K562 (cell line): ENCODE measurements at regions not wholly inside any gene's neighbourhood (a gene's known extent, or its start where the extent isn't known, plus 50 kb on each side); places are given as distances from the start of the nearest gene placed in this dataset.

Source experiments
- ATAC-seq: fragments of 200-7000 bp; cut with Tn5 transposase; 3 replicates; pipeline ENCODE4 v1.9.1; 2020; ENCODE audit warnings: moderate library complexity
- BruUV-seq: library from RNA; stranded (reverse); fragments of 400-500 nt; replicated peaks from 2 replicates; lab custom pipeline; 2021; lab: Mats Ljungman, UMichigan
- CTCF ChIA-PET: fragments of 300-600 bp; formaldehyde crosslinking; extraction: SDS; loops from one replicate; lab custom pipeline; 2021; ENCODE audit warnings: low intra/inter-chr PET ratio; lab: Yijun Ruan, JAX
- POLR2A ChIA-PET: fragments of 300-600, 350-650 bp; sonication (Branson Sonifier 250); formaldehyde crosslinking; extraction: SDS; loops from one replicate; lab custom pipeline; 2021; ENCODE audit warnings: antibody characterized with exemption, inconsistent platforms; lab: Yijun Ruan, JAX
- DNase-seq, 4 experiments: peaks; one replicate each; pipeline versions ENCODE4 v3.0.0 to v3.0.0-alpha.2; 2011 to 2018; ENCODE audit warnings: low spot score in 3 of 4, mixed read lengths in 3 of 4; ENCODE audit errors: extremely low read depth in 1 of 4
- FAIRE-seq: peaks from 2 replicates; lab custom pipeline; 2011; peaks lifted over from hg19 to GRCh38; lab: Jason Lieb, UNC
- H2AFZ ChIP-seq: 2 replicates; pipeline ENCODE4 v1.6.0; 2011; ENCODE audit warnings: low read depth, low read length, control low read depth, inconsistent platforms
- H3K27ac ChIP-seq: fragments of 200-600 bp; 3 replicates; pipeline ENCODE4 v1.8.0; 2011; ENCODE audit warnings: low read depth, mild to moderate bottlenecking, control low read depth, inconsistent platforms, low read length, moderate library complexity, mixed read lengths; ENCODE audit errors: extremely low read depth
- H3K27me3 ChIP-seq, 2 experiments: fragments of 300-600 bp in 1 of 2; 2 replicates in 1 of 2; 3 replicates in 1 of 2; pipeline versions ENCODE4 v1.6.0 to v1.8.0; 2011; ENCODE audit warnings: inconsistent platforms in 2 of 2, low read length in 2 of 2, mild to moderate bottlenecking in 1 of 2, mixed read lengths in 1 of 2, moderate library complexity in 1 of 2; ENCODE audit not compliant: control insufficient read depth in 2 of 2, insufficient read depth in 2 of 2
- H3K36me3 ChIP-seq: fragments of 300-600 bp; 3 replicates; pipeline ENCODE4 v1.8.0; 2011; ENCODE audit warnings: mild to moderate bottlenecking, low read length, inconsistent platforms; ENCODE audit not compliant: control insufficient read depth, insufficient read depth
- H3K4me1 ChIP-seq, 2 experiments: fragments of 200-600 bp in 1 of 2; replicated peaks in 1 of 2; 2 replicates in 1 of 2; 3 replicates in 1 of 2; pipeline versions ENCODE4 v1.5.1 to v1.8.0; 2011; ENCODE audit warnings: inconsistent platforms in 2 of 2, low read length in 2 of 2, mild to moderate bottlenecking in 1 of 2, mixed read lengths in 1 of 2, moderate library complexity in 1 of 2; ENCODE audit not compliant: control insufficient read depth in 2 of 2, insufficient read depth in 2 of 2
- H3K4me2 ChIP-seq: 2 replicates; pipeline ENCODE4 v1.6.1; 2011; ENCODE audit warnings: low read length, control low read depth, inconsistent platforms, mixed read lengths; ENCODE audit not compliant: insufficient read depth
- H3K4me3 ChIP-seq: fragments of 200-600 bp; sonication (generic), shearing (Covaris generic); 2 replicates; pipeline ENCODE4 v1.5.1; 2016; ENCODE audit warnings: control low read depth, inconsistent platforms
- H3K79me2 ChIP-seq: fragments of 200-600 bp; 3 replicates; pipeline ENCODE4 v1.8.0; 2011; ENCODE audit warnings: low read length, inconsistent platforms; ENCODE audit not compliant: control insufficient read depth, insufficient read depth
- H3K9ac ChIP-seq, 2 experiments: 2 replicates each; pipeline versions ENCODE4 v1.6.0 to v1.6.1; 2011; ENCODE audit warnings: low read depth in 2 of 2, low read length in 2 of 2, control low read depth in 1 of 2, inconsistent platforms in 1 of 2, mild to moderate bottlenecking in 1 of 2, mixed read lengths in 1 of 2; ENCODE audit not compliant: insufficient read depth in 1 of 2
- H3K9me1 ChIP-seq: one replicate; pipeline ENCODE4 v1.6.0; 2011; ENCODE audit warnings: inconsistent platforms, mild to moderate bottlenecking, low read length, moderate library complexity; ENCODE audit not compliant: control insufficient read depth, insufficient read depth
- H3K9me3 ChIP-seq: replicated peaks from 2 replicates; pipeline ENCODE4 v1.5.1; 2011; ENCODE audit warnings: low read depth, low read length, inconsistent platforms; ENCODE audit not compliant: control insufficient read depth, insufficient read depth
- H4K20me1 ChIP-seq: replicated peaks from 2 replicates; pipeline ENCODE4 v1.6.1; 2011; ENCODE audit warnings: low read length, inconsistent platforms, mixed read lengths; ENCODE audit not compliant: control insufficient read depth, insufficient read depth
- ARHGAP35 ChIP-seq: fragments of 450-650 bp; IDR thresholded peaks from 2 replicates; pipeline ENCODE4 v1.6.1; 2018; ENCODE audit not compliant: partially characterized antibody
- CEBPB ChIP-seq: fragments of 450-650 bp; IDR thresholded peaks from 2 replicates; pipeline ENCODE4 v1.6.1; 2016; ENCODE audit warnings: missing genetic modification characterization, missing compliant biosample characterization
- ELF4 ChIP-seq: fragments of 450-650 bp; formaldehyde crosslinking; IDR thresholded peaks from 2 replicates; pipeline ENCODE4 v1.4.0; 2022; ENCODE audit warnings: missing genetic modification characterization
- FOXK1 ChIP-seq: sonication (generic); formaldehyde crosslinking; IDR thresholded peaks from 2 replicates; pipeline ENCODE4 v1.8.0; 2022; ENCODE audit warnings: missing genetic modification reagents, mild to moderate bottlenecking, borderline replicate concordance
- HDAC6 ChIP-seq: IDR thresholded peaks from 2 replicates; pipeline ENCODE4 v1.6.1; 2012; ENCODE audit warnings: low read depth, mild to moderate bottlenecking, control low read depth, inconsistent platforms, low read length, moderate library complexity
- NKRF ChIP-seq: fragments of 450-650 bp; IDR thresholded peaks from 2 replicates; pipeline ENCODE4 v1.6.1; 2016; ENCODE audit warnings: borderline replicate concordance
- PCBP2 ChIP-seq: fragments of 200-400 bp; formaldehyde crosslinking; IDR thresholded peaks from 2 replicates; pipeline ENCODE4 v1.6.1; 2018; ENCODE audit warnings: low read length, low read depth, mild to moderate bottlenecking, moderate library complexity; ENCODE audit not compliant: poor library complexity, severe bottlenecking
- PURB ChIP-seq: sonication (generic); formaldehyde crosslinking; IDR thresholded peaks from 2 replicates; pipeline ENCODE4 v1.9.0; 2021; ENCODE audit warnings: low read depth, mild to moderate bottlenecking, missing genetic modification reagents
- RFX5 ChIP-seq: IDR thresholded peaks from 2 replicates; pipeline ENCODE4 v1.6.1; 2011; ENCODE audit warnings: low read depth, mild to moderate bottlenecking, improper control_type of control experiment, low read length
- SMAD4 ChIP-seq: fragments of 250-450 bp; sonication (Bioruptor Pico); conservative IDR thresholded peaks from 2 replicates; pipeline ENCODE4 v1.8.0; 2021; ENCODE audit warnings: inconsistent platforms, mild to moderate bottlenecking, moderate library complexity
- STAG1 ChIP-seq: sonication (generic); formaldehyde crosslinking; IDR thresholded peaks from 2 replicates; pipeline ENCODE4 v1.5.0; 2020; ENCODE audit warnings: missing genetic modification reagents, borderline replicate concordance
- ZBTB33 ChIP-seq: sonication (generic); formaldehyde crosslinking; IDR thresholded peaks from 2 replicates; pipeline ENCODE4 v1.8.1; 2023; ENCODE audit warnings: mild to moderate bottlenecking, missing genetic modification reagents
- ZC3H8 ChIP-seq: fragments of 450-650 bp; IDR thresholded peaks from 2 replicates; pipeline ENCODE4 v1.6.1; 2017
- ZFP36 ChIP-seq: fragments of 150-350 bp; IDR thresholded peaks from 2 replicates; pipeline ENCODE4 v1.6.1; 2018; ENCODE audit warnings: low read length, low read depth; ENCODE audit not compliant: partially characterized antibody
- ZNF398 ChIP-seq: fragments of 250-450 bp; sonication (Bioruptor Pico); IDR thresholded peaks from 2 replicates; pipeline ENCODE4 v1.8.0; 2021; ENCODE audit warnings: moderate library complexity, mild to moderate bottlenecking, inconsistent platforms
- ZNF696 ChIP-seq: fragments of 250-450 bp; sonication (Bioruptor Pico); conservative IDR thresholded peaks from 2 replicates; pipeline ENCODE4 v1.4.0; 2020; ENCODE audit warnings: mild to moderate bottlenecking, moderate library complexity
- ZNF717 ChIP-seq: fragments of 250-450 bp; sonication (Bioruptor Pico); IDR thresholded peaks from 2 replicates; pipeline ENCODE4 v1.5.0; 2021
- WGBS: fragments of 100-300 bp; shearing (Covaris generic); methylation state at CpG from one replicate; pipeline ENCODE4 v1.1.6; 2016; ENCODE audit warnings: low coverage, mixed read lengths; ENCODE audit not compliant: insufficient coverage; ENCODE audit errors: missing lambda C conversion rate; 5-methylcytosine and 5-hydroxymethylcytosine counted together
- in situ Hi-C: fragments of 300-500 bp; cut with MboI; formaldehyde crosslinking; loops from 4 replicates; pipeline ENCODE4 v1.15.0; 2018; ENCODE audit warnings: inconsistent platforms, mixed read lengths
- intact Hi-C: fragments of 100-400 bp; cut with micrococcal nuclease; formaldehyde crosslinking; loops from 2 replicates; pipeline ENCODE4 v1.14.2; 2022

GRCh38 chr12:46454981-46455380, 82.4 kb upstream of the SLC38A2 start (continued):
- TF ChIP-seq ZBTB33 (CRISPR knock-in tag) (no peak), STAG1 (CRISPR knock-in tag) (no peak), PCBP2 (no peak)

- in situ Hi-C loops (no loop called here), intact Hi-C loops (loop anchor here (5.0 kb wide), 1 partner anchor 81 kb away; the partner anchor contains the start of gene SLC38A2)
- no TSS peak for BruUV-seq
- Histone ChIP-seq H3K4me2 (no peak overlapping the region), H3K9ac (no peak overlapping the region), H4K20me1 (no peaks in the 10 kb centered on the region), H3K9me1 (no peaks in the 10 kb centered on the region), H3K27me3 (no peaks in the 10 kb centered on the region), H3K4me3 (no peak overlapping the region), H2AFZ (no peak overlapping the region), H3K36me3 (no peaks in the 10 kb centered on the region), H3K4me1 (peaks cover 10 to 57% of the 10 kb centered on the region in 2 experiments), H3K79me2 (no peaks in the 10 kb centered on the region), H3K9me3 (no peaks in the 10 kb centered on the region), H3K27ac (no peak overlapping the region)
- ATAC-seq (no peak), DNase-seq (no peak), FAIRE-seq (no peak)
- WGBS, result 87% methylated on average over 3 of the region's 3 CpGs
- ChIA-PET CTCF (no interaction called here), POLR2A (interaction anchor here (1.6 kb wide), 1 partner anchor 13 kb away, joined by 3 read pairs; no protein-coding TSS in a partner anchor)
- no peak for TF ChIP-seq ZNF717 (CRISPR knock-in tag)
- no peak for TF ChIP-seq NKRF
- TF ChIP-seq ZNF696 (CRISPR knock-in tag), result no peak
- no peak for TF ChIP-seq RFX5
- no peak for TF ChIP-seq ZFP36
- no peak for TF ChIP-seq ZNF398
- no peak for TF ChIP-seq FOXK1 (CRISPR knock-in tag)
- no peak for TF ChIP-seq CEBPB
- no peak for TF ChIP-seq ELF4
- no peak for TF ChIP-seq PURB
- TF ChIP-seq ARHGAP35, result no peak
- TF ChIP-seq HDAC6, result no peak
- no peak for TF ChIP-seq ZC3H8
- TF ChIP-seq SMAD4 (CRISPR knock-in tag), result no peak
Measured at GRCh38 chr12:46453428-46453827, 80.9 kb upstream of the SLC38A2 start.
